Activated CD8-positive, alpha-beta T cell treated with anti-CD3 and anti-CD28 coated beads, Interleukin-2, amount 10 ng/mL, durations not matched to agents 7 days and 5 days (primary cell): ENCODE measurements at regions not wholly inside any gene's neighbourhood (a gene's known extent, or its start where the extent isn't known, plus 50 kb on each side); places are given as distances from the start of the nearest gene placed in this dataset.

Source experiments
- ATAC-seq: fragments of 150-1000 bp; cut with Tn5 transposase; one replicate; pipeline ENCODE4 v1.10.0; 2021; ENCODE audit warnings: moderate library complexity
- CTCF ChIA-PET: fragments of 350-600 bp; sonication (Branson Sonifier 250); formaldehyde crosslinking; loops from one replicate; lab custom pipeline; 2021; ENCODE audit warnings: antibody characterized with exemption; lab: Charles Lee
- POLR2A ChIA-PET: fragments of 350-600 bp; sonication (Branson Sonifier 250); formaldehyde crosslinking; loops from one replicate; lab custom pipeline; 2021; ENCODE audit warnings: antibody characterized with exemption; lab: Charles Lee
- DNase-seq: peaks from one replicate; pipeline ENCODE4 v3.0.0-alpha.2; 2020
- H3K27ac Mint-ChIP-seq: one replicate; pipeline ENCODE4 v1.8.0; 2021; ENCODE audit warnings: mild to moderate bottlenecking, mixed read lengths
- H3K27me3 Mint-ChIP-seq: one replicate; pipeline ENCODE4 v1.8.0; 2021; ENCODE audit warnings: low read depth, mixed read lengths
- H3K36me3 Mint-ChIP-seq: one replicate; pipeline ENCODE4 v1.8.0; 2021; ENCODE audit warnings: low read depth, mixed read lengths
- H3K4me1 Mint-ChIP-seq: one replicate; pipeline ENCODE4 v1.8.0; 2021; ENCODE audit warnings: low read depth, mixed read lengths
- H3K4me3 Mint-ChIP-seq: one replicate; pipeline ENCODE4 v1.8.0; 2021; ENCODE audit warnings: mild to moderate bottlenecking, mixed read lengths
- H3K9me3 Mint-ChIP-seq: one replicate; pipeline ENCODE4 v1.8.0; 2022; ENCODE audit warnings: mixed read lengths; ENCODE audit not compliant: insufficient read depth

GRCh38 chr21:28378026-28378425 is 614.7 kb downstream of the LTN1 start:
- peaks cover 6% of the 10 kb centered on the region for H3K9me3 Mint-ChIP-seq

GRCh38 chr21:28375708-28376385 is 616.8 kb downstream of the LTN1 start:
- Mint-ChIP-seq H3K36me3 (no peaks in the 10 kb centered on the region), H3K4me3 (no peak overlapping the region), H3K9me3 (peaks cover 12% of the 10 kb centered on the region), H3K27me3 (no peaks in the 10 kb centered on the region), H3K27ac (no peak overlapping the region), H3K4me1 (no peaks in the 10 kb centered on the region)
- ChIA-PET CTCF (no interaction called here), POLR2A (no interaction called here)
- DNase-seq (no peak), ATAC-seq (no peak)

More at GRCh38 chr21:28378026-28378425, 614.7 kb downstream of the LTN1 start:
- no peaks in the 10 kb centered on the region for H3K36me3 Mint-ChIP-seq
- ATAC-seq (no peak), DNase-seq (no peak)
- H3K27me3 Mint-ChIP-seq, result no peaks in the 10 kb centered on the region
- no peak overlapping the region for H3K4me3 Mint-ChIP-seq
- POLR2A ChIA-PET, result no interaction called here
- H3K27ac Mint-ChIP-seq, result no peak overlapping the region
- CTCF ChIA-PET, result interaction anchor here (0.7 kb wide), 1 partner anchor 367 kb away, joined by 4 read pairs; no protein-coding TSS in a partner anchor
- no peaks in the 10 kb centered on the region for H3K4me1 Mint-ChIP-seq

GRCh38 chr21:28374881-28375280 is 617.8 kb downstream of the LTN1 start:
- no peak overlapping the region for H3K27ac Mint-ChIP-seq
- H3K27me3 Mint-ChIP-seq, result no peaks in the 10 kb centered on the region
- ATAC-seq (no peak), DNase-seq (no peak)
- ChIA-PET POLR2A (no interaction called here), CTCF (no interaction called here)
- H3K9me3 Mint-ChIP-seq, result peaks cover 15% of the 10 kb centered on the region
- no peaks in the 10 kb centered on the region for H3K36me3 Mint-ChIP-seq
- no peaks in the 10 kb centered on the region for H3K4me1 Mint-ChIP-seq
- H3K4me3 Mint-ChIP-seq, result no peak overlapping the region

- peaks cover 15% of the 10 kb centered on the region for H3K9me3 Mint-ChIP-seq
- no peaks in the 10 kb centered on the region for H3K27me3 Mint-ChIP-seq
- CTCF ChIA-PET, result no interaction called here
- ATAC-seq (no peak), DNase-seq (no peak)
- no peaks in the 10 kb centered on the region for H3K4me1 Mint-ChIP-seq
- H3K27ac Mint-ChIP-seq, result no peak overlapping the region
- no peaks in the 10 kb centered on the region for H3K36me3 Mint-ChIP-seq
- POLR2A ChIA-PET, result interaction anchor here (0.6 kb wide), 1 partner anchor 1117 kb away, joined by 3 read pairs; no protein-coding TSS in a partner anchor
- H3K4me3 Mint-ChIP-seq, result no peak overlapping the region
Measured at GRCh38 chr21:28371713-28372112, 621.0 kb downstream of the LTN1 start.

GRCh38 chr21:28359300-28359699 is 633.4 kb downstream of the LTN1 start:
- H3K4me3 Mint-ChIP-seq, result no peak overlapping the region
- H3K9me3 Mint-ChIP-seq, result no peaks in the 10 kb centered on the region
- H3K4me1 Mint-ChIP-seq, result no peaks in the 10 kb centered on the region
- no peak for DNase-seq
- no peak overlapping the region for H3K27ac Mint-ChIP-seq
- H3K27me3 Mint-ChIP-seq, result no peaks in the 10 kb centered on the region
- POLR2A ChIA-PET, result no interaction called here
- no peak for ATAC-seq
- no peaks in the 10 kb centered on the region for H3K36me3 Mint-ChIP-seq
- CTCF ChIA-PET, result no interaction called here

GRCh38 chr21:28358702-28359101 is 634.0 kb downstream of the LTN1 start:
- no peaks in the 10 kb centered on the region for H3K9me3 Mint-ChIP-seq
- POLR2A ChIA-PET, result no interaction called here
- no peaks in the 10 kb centered on the region for H3K36me3 Mint-ChIP-seq
- CTCF ChIA-PET, result no interaction called here
- DNase-seq (no peak), ATAC-seq (no peak)
- no peak overlapping the region for H3K27ac Mint-ChIP-seq
- H3K4me3 Mint-ChIP-seq, result no peak overlapping the region
- H3K4me1 Mint-ChIP-seq, result no peaks in the 10 kb centered on the region
- H3K27me3 Mint-ChIP-seq, result no peaks in the 10 kb centered on the region

- ChIA-PET POLR2A (no interaction called here), CTCF (no interaction called here)
- DNase-seq (no peak), ATAC-seq (no peak)
- Mint-ChIP-seq H3K9me3 (no peaks in the 10 kb centered on the region), H3K27me3 (no peaks in the 10 kb centered on the region), H3K4me1 (no peaks in the 10 kb centered on the region), H3K27ac (no peak overlapping the region), H3K4me3 (no peak overlapping the region), H3K36me3 (no peaks in the 10 kb centered on the region)
Measured at GRCh38 chr21:28358170-28358569, 634.5 kb downstream of the LTN1 start.

GRCh38 chr21:28357743-28358142 is 634.9 kb downstream of the LTN1 start:
- DNase-seq (no peak), ATAC-seq (no peak)
- no peaks in the 10 kb centered on the region for H3K4me1 Mint-ChIP-seq
- H3K9me3 Mint-ChIP-seq, result no peaks in the 10 kb centered on the region
- H3K36me3 Mint-ChIP-seq, result no peaks in the 10 kb centered on the region
- no peak overlapping the region for H3K27ac Mint-ChIP-seq
- POLR2A ChIA-PET, result no interaction called here
- CTCF ChIA-PET, result no interaction called here
- no peak overlapping the region for H3K4me3 Mint-ChIP-seq
- H3K27me3 Mint-ChIP-seq, result no peaks in the 10 kb centered on the region

GRCh38 chr21:28356422-28356821 is 636.3 kb downstream of the LTN1 start:
- DNase-seq (no peak), ATAC-seq (no peak)
- H3K4me3 Mint-ChIP-seq, result no peak overlapping the region
- no peaks in the 10 kb centered on the region for H3K9me3 Mint-ChIP-seq
- ChIA-PET CTCF (no interaction called here), POLR2A (no interaction called here)
- H3K36me3 Mint-ChIP-seq, result no peaks in the 10 kb centered on the region
- no peak overlapping the region for H3K27ac Mint-ChIP-seq
- H3K27me3 Mint-ChIP-seq, result no peaks in the 10 kb centered on the region
- H3K4me1 Mint-ChIP-seq, result no peaks in the 10 kb centered on the region

- no peak for ATAC-seq
- Mint-ChIP-seq H3K36me3 (no peaks in the 10 kb centered on the region), H3K4me1 (no peaks in the 10 kb centered on the region), H3K4me3 (no peak overlapping the region), H3K27me3 (no peaks in the 10 kb centered on the region), H3K27ac (no peak overlapping the region), H3K9me3 (no peaks in the 10 kb centered on the region)
- ChIA-PET POLR2A (no interaction called here), CTCF (no interaction called here)
- no peak for DNase-seq
Measured at GRCh38 chr21:28345934-28346333, 646.7 kb downstream of the LTN1 start.

GRCh38 chr21:28344985-28345384 is 647.7 kb downstream of the LTN1 start:
- ATAC-seq, result no peak
- Mint-ChIP-seq H3K4me1 (no peaks in the 10 kb centered on the region), H3K27me3 (no peaks in the 10 kb centered on the region), H3K4me3 (no peak overlapping the region), H3K36me3 (no peaks in the 10 kb centered on the region), H3K9me3 (no peaks in the 10 kb centered on the region), H3K27ac (no peak overlapping the region)
- ChIA-PET CTCF (no interaction called here), POLR2A (no interaction called here)
- no peak for DNase-seq

- Mint-ChIP-seq H3K27me3 (no peaks in the 10 kb centered on the region), H3K4me3 (no peak overlapping the region), H3K9me3 (no peaks in the 10 kb centered on the region), H3K4me1 (no peaks in the 10 kb centered on the region), H3K27ac (no peak overlapping the region), H3K36me3 (no peaks in the 10 kb centered on the region)
- ATAC-seq, result no peak
- CTCF ChIA-PET, result no interaction called here
- POLR2A ChIA-PET, result no interaction called here
- no peak for DNase-seq
Measured at GRCh38 chr21:28342212-28342810, 650.4 kb downstream of the LTN1 start.
